Liver (tissue), 8 donors: ENCODE measurements at regions not wholly inside any gene's neighbourhood (a gene's known extent, or its start where the extent isn't known, plus 50 kb on each side); places are given as distances from the start of the nearest gene placed in this dataset.

Experiments used
- DNase-seq: peaks from one replicate; pipeline ENCODE4 v3.0.0-alpha.2; 2017; ENCODE audit warnings: low spot score
- H3K27ac ChIP-seq, 2 donors: one replicate each; pipeline ENCODE4 v1.7.0; 2013; ENCODE audit warnings: inconsistent platforms in 2 of 2, low read length in 2 of 2, control low read depth in 1 of 2, low read depth in 1 of 2, mild to moderate bottlenecking in 1 of 2
- H3K27me3 ChIP-seq, 4 donors: one replicate each; pipeline versions ENCODE4 v1.6.1 to v1.7.0; 2013; ENCODE audit warnings: low read length in 3 of 4, inconsistent platforms in 1 of 4, mild to moderate bottlenecking in 1 of 4, moderate library complexity in 1 of 4; ENCODE audit not compliant: control insufficient read depth in 4 of 4, insufficient read depth in 4 of 4
- H3K36me3 ChIP-seq, 4 donors: one replicate each; pipeline versions ENCODE4 v1.6.1 to v1.7.0; 2013; ENCODE audit warnings: low read length in 3 of 4, mild to moderate bottlenecking in 3 of 4, low read depth in 1 of 4, moderate library complexity in 1 of 4; ENCODE audit not compliant: control insufficient read depth in 4 of 4, insufficient read depth in 3 of 4
- H3K4me1 ChIP-seq, 4 donors: one replicate each; pipeline versions ENCODE4 v1.6.1 to v1.7.0; 2013; ENCODE audit warnings: low read length in 3 of 4, mild to moderate bottlenecking in 3 of 4, moderate library complexity in 1 of 4; ENCODE audit not compliant: control insufficient read depth in 4 of 4, insufficient read depth in 4 of 4
- H3K4me3 ChIP-seq, 3 donors: one replicate each; pipeline versions ENCODE4 v1.6.1 to v1.7.0; 2013; ENCODE audit warnings: low read length in 3 of 3, control low read depth in 1 of 3, low read depth in 1 of 3, mild to moderate bottlenecking in 1 of 3
- H3K9ac ChIP-seq, 2 donors: one replicate each; pipeline ENCODE4 v1.7.0; 2013; ENCODE audit warnings: low read length in 2 of 2, mild to moderate bottlenecking in 2 of 2, moderate library complexity in 2 of 2, control low read depth in 1 of 2, low read depth in 1 of 2
- H3K9me3 ChIP-seq, 4 donors: one replicate each; pipeline versions ENCODE4 v1.6.1 to v1.7.0; 2013; ENCODE audit warnings: low read length in 3 of 4; ENCODE audit not compliant: control insufficient read depth in 4 of 4
- CTCF ChIP-seq: fragments of 150-350 bp; IDR thresholded peaks from 2 replicates; pipeline ENCODE4 v1.5.1; 2017; ENCODE audit warnings: improper control_type of control experiment, low read depth, low read length; ENCODE audit not compliant: missing input control
- EGR1 ChIP-seq, 2 donors: IDR thresholded peaks; 2 replicates each; pipeline ENCODE4 v1.6.1; 2016 to 2018; ENCODE audit warnings: antibody characterized with exemption in 2 of 2, low read depth in 2 of 2
- FOXA2 ChIP-seq: IDR thresholded peaks from 2 replicates; pipeline ENCODE4 v1.6.1; 2016; ENCODE audit warnings: antibody characterized with exemption
- HNF4A ChIP-seq, 2 donors: conservative IDR thresholded peaks; 2 replicates each; pipeline ENCODE4 v1.6.1; 2016; ENCODE audit warnings: antibody characterized with exemption in 2 of 2, mild to moderate bottlenecking in 2 of 2
- HNF4G ChIP-seq: IDR thresholded peaks from 2 replicates; pipeline ENCODE4 v1.6.1; 2016; ENCODE audit warnings: antibody characterized with exemption
- JUND ChIP-seq, 2 donors: IDR thresholded peaks; 2 replicates each; pipeline ENCODE4 v1.6.1; 2016; ENCODE audit warnings: antibody characterized with exemption in 2 of 2
- RAD21 ChIP-seq, 2 donors: IDR thresholded peaks; 2 replicates each; pipeline ENCODE4 v1.6.1; 2016; ENCODE audit warnings: antibody characterized with exemption in 2 of 2, mild to moderate bottlenecking in 2 of 2
- RXRA ChIP-seq, 2 donors: IDR thresholded peaks; 2 replicates each; pipeline ENCODE4 v1.6.1; 2017 to 2018; ENCODE audit warnings: antibody characterized with exemption in 2 of 2, mild to moderate bottlenecking in 1 of 2
- SP1 ChIP-seq: IDR thresholded peaks from 2 replicates; pipeline ENCODE4 v1.6.1; 2018; ENCODE audit warnings: antibody characterized with exemption, mild to moderate bottlenecking
- TAF1 ChIP-seq: conservative IDR thresholded peaks from 2 replicates; pipeline ENCODE4 v1.6.1; 2016; ENCODE audit warnings: antibody characterized with exemption, mild to moderate bottlenecking
- YY1 ChIP-seq: IDR thresholded peaks from 2 replicates; pipeline ENCODE4 v1.6.1; 2016; ENCODE audit warnings: antibody characterized with exemption, mild to moderate bottlenecking
- WGBS: extraction: QIAGEN DNeasy Blood & Tissue Kit; methylation state at CpG from one replicate; pipeline ENCODE4 v1.1.7; 2013; 5-methylcytosine and 5-hydroxymethylcytosine counted together
- TF ChIP-seq, protein P1 (sequence below): IDR thresholded peaks from 2 replicates; pipeline ENCODE4 v1.6.1; 2016; ENCODE audit warnings: antibody characterized with exemption
- TF ChIP-seq, protein P2 (sequence below): IDR thresholded peaks from 2 replicates; pipeline ENCODE4 v1.6.1; 2016; ENCODE audit warnings: antibody characterized with exemption
- donor health status: healthy.
- donor health status: healthy.
- donor health status: healthy.
- donor health status: healthy.
- donor health status: healthy.

DNA sequence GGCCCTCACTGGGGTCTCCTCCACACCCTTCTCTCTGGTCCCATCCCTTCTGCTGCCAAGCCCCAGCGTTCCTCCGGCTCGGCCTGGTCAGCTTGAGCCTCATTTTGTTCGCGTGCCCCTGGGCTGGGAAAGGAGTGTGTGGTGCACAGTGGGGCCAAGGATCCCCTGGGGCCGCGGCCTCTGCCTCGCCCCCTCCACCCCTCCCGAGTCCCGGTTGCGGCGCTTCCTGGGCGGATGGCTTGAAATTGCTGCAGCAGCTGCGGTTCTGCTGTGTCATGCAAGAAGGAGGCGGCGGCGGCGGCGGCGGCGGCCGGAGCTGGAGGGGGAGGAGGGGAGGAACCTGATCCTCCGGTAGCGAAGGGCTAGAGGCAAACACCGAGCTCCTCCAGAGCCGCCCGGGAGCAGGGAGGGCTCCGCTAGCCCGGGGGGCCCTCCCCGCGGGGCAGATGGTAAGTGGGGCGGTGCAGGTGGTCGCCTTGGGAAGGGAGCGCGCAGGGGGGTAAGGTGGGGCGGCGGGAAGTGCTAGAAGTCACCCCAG, 217.8 kb upstream of the MKLN1 start:
- H3K4me1 ChIP-seq, result peaks cover 2 to 37% (median 24%) of the 10 kb centered on the region in 4 donors
- peak; percentile 59 for DNase-seq

DNA sequence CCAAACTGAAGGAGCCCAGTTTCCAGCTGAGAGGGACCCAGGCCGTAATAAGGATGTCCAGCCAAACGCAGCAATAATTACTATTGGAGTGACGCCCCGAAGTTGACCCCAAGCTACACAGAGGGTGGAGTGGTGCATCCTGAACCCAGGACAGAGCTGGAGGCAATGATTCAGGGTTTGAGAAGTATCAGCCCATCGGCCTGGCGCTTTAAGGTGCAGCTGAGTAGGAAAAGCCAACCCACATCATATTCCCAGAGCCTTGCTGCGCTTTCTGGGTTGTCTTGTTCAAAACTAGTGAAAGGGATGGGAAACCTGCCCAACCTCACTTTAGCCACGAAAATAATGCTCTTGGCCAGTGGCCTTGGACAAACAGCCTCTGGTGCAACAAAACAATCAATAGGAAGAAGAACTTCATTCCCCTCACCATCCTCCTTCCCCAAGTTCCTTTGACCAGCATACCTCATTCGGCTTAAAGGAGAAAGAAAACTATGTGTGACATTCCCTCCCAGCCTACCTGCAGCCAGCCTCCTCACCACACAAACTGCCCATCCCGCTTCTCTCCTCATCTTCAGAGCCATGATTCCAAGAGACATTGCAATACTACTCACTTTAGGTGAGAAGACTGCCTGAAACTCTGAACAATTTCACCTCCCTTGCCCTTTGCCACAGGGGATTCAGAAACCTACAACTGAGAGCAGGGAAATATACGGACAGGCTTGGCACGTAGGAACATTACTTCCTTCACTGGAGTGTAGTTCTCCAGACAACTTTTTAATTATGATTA, 217.2 kb upstream of the MKLN1 start:
- DNase-seq, result no peak
- Histone ChIP-seq H3K9me3 (no peaks in the 10 kb centered on the region), H3K36me3 (no peaks in the 10 kb centered on the region), H3K27me3 (no peaks in the 10 kb centered on the region), H3K4me1 (peaks cover 2 to 30% (median 19%) of the 10 kb centered on the region in 4 donors), H3K27ac (peak overlapping the region; percentile 29 to 99), H3K4me3 (peak overlapping the region; percentile 51 to 93 (median 63)), H3K9ac (peak overlapping the region; percentile 53 to 86)
- 15% methylated on average over 12 of the region's 12 CpGs for WGBS
- TF ChIP-seq SP1, result no peak
- no peak for TF ChIP-seq RXRA (IDR thresholded peaks at IDR 0.05)
- TF ChIP-seq YY1, result no peak
- TF ChIP-seq, protein P1, sequence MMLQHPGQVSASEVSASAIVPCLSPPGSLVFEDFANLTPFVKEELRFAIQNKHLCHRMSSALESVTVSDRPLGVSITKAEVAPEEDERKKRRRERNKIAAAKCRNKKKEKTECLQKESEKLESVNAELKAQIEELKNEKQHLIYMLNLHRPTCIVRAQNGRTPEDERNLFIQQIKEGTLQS, result no peak
- TF ChIP-seq FOXA2, result no peak
- TF ChIP-seq JUND (IDR thresholded peaks at IDR 0.05), result no peak
- no peak for TF ChIP-seq TAF1
- TF ChIP-seq HNF4G, result no peak

More for the DNA sequence above, 217.8 kb upstream of the MKLN1 start:
- peak overlapping the region; percentile 53 to 86 for H3K9ac ChIP-seq
- no peak for TF ChIP-seq HNF4G
- no peak for TF ChIP-seq SP1
- TF ChIP-seq, protein P2, sequence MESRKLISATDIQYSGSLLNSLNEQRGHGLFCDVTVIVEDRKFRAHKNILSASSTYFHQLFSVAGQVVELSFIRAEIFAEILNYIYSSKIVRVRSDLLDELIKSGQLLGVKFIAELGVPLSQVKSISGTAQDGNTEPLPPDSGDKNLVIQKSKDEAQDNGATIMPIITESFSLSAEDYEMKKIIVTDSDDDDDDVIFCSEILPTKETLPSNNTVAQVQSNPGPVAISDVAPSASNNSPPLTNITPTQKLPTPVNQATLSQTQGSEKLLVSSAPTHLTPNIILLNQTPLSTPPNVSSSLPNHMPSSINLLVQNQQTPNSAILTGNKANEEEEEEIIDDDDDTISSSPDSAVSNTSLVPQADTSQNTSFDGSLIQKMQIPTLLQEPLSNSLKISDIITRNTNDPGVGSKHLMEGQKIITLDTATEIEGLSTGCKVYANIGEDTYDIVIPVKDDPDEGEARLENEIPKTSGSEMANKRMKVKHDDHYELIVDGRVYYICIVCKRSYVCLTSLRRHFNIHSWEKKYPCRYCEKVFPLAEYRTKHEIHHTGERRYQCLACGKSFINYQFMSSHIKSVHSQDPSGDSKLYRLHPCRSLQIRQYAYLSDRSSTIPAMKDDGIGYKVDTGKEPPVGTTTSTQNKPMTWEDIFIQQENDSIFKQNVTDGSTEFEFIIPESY, result no peak
- TF ChIP-seq HNF4A (conservative IDR thresholded peaks at IDR 0.05), result no peak
- TF ChIP-seq RAD21 (IDR thresholded peaks at IDR 0.05), result peak in 1 of 2 donors; percentile 59
- TF ChIP-seq YY1, result peak; percentile 52
- no peak for TF ChIP-seq CTCF
- TF ChIP-seq FOXA2, result no peak
- no peak for TF ChIP-seq EGR1 (IDR thresholded peaks at IDR 0.05; ENCODE audit: low read depth in 2 of 2)
- peak; percentile 11 to 55 for TF ChIP-seq RXRA (IDR thresholded peaks at IDR 0.05)
- no peaks in the 10 kb centered on the region for H3K9me3 ChIP-seq
- no peaks in the 10 kb centered on the region for H3K27me3 ChIP-seq
- under 1% methylated on average over 37 of the region's 37 CpGs for WGBS
- H3K27ac ChIP-seq, result peak overlapping the region; percentile 29 to 99
- H3K4me3 ChIP-seq, result peak overlapping the region; percentile 59 to 93 (median 63)
- no peaks in the 10 kb centered on the region for H3K36me3 ChIP-seq
